Activated naive CD4-positive, alpha-beta T cell (primary cell): ENCODE measurements at regions not wholly inside any gene's neighbourhood (a gene's known extent, or its start where the extent isn't known, plus 50 kb on each side); places are given as distances from the start of the nearest gene placed in this dataset.

Experiments used
- DNase-seq, 4 experiments: peaks; one replicate each; lab custom pipeline; 2025; lab: John Stamatoyannopoulos, UW

GRCh38 chr22:48981371-48982061 is 846.2 kb downstream of the BRD1 start:
- no peak for DNase-seq

- DNase-seq: no peak
Measured at GRCh38 chr22:48980918-48981317, 846.8 kb downstream of the BRD1 start.

GRCh38 chr22:48980409-48980808 is 847.3 kb downstream of the BRD1 start:
- DNase-seq: no peak

GRCh38 chr22:48979482-48979881 is 848.2 kb downstream of the BRD1 start:
- DNase-seq: no peak

- no peak for DNase-seq
Measured at GRCh38 chr22:48976556-48977535, 850.8 kb downstream of the BRD1 start.

GRCh38 chr22:48975886-48976285 is 851.8 kb downstream of the BRD1 start:
- DNase-seq: no peak

GRCh38 chr22:48975316-48975741 is 852.3 kb downstream of the BRD1 start:
- DNase-seq: no peak

- DNase-seq: no peak
Measured at GRCh38 chr22:48974443-48975315, 853.0 kb downstream of the BRD1 start.

- DNase-seq: no peak
Measured at GRCh38 chr22:48973694-48974041, 854.0 kb downstream of the BRD1 start.

GRCh38 chr22:48972979-48973693 is 854.5 kb downstream of the BRD1 start:
- DNase-seq: no peak

GRCh38 chr22:48968201-48968959 is 859.3 kb downstream of the BRD1 start:
- peak in 1 of 4 experiments; percentile 16 for DNase-seq

- no peak for DNase-seq
Measured at GRCh38 chr22:48963405-48963804, 864.3 kb downstream of the BRD1 start.

- no peak for DNase-seq
Measured at GRCh38 chr22:48961705-48962104, 866.0 kb downstream of the BRD1 start.

GRCh38 chr22:48960980-48961660 is 866.6 kb downstream of the BRD1 start:
- no peak for DNase-seq

- DNase-seq: no peak
Measured at GRCh38 chr22:48960576-48960975, 867.1 kb downstream of the BRD1 start.

GRCh38 chr22:48959496-48959895 is 868.2 kb downstream of the BRD1 start:
- no peak for DNase-seq

GRCh38 chr22:48957987-48958321 is 869.7 kb downstream of the BRD1 start:
- DNase-seq: no peak

GRCh38 chr22:48957311-48957986 is 870.2 kb downstream of the BRD1 start:
- no peak for DNase-seq
